T-cell (primary cell): ENCODE measurements at regions not wholly inside any gene's neighbourhood (a gene's known extent, or its start where the extent isn't known, plus 50 kb on each side); places are given as distances from the start of the nearest gene placed in this dataset.
A peak's percentile ranks its signal among the peaks of the same experiment; 100 is the strongest.

Experiments used
- ATAC-seq, 4 experiments: fragments of 200-7000 bp in 3 of 4; fragments of 150-1000 bp in 1 of 4; cut with Tn5 transposase; replicated peaks in 1 of 4; 1 replicate in 3 of 4; 2 replicates in 1 of 4; pipeline ENCODE4 v1.10.0; 2021; ENCODE audit warnings: moderate library complexity in 3 of 4, mild to moderate bottlenecking in 2 of 4, moderate number of reproducible peaks in 1 of 4
- CTCF ChIA-PET, 2 donors: fragments of 300-600 bp; sonication (Branson Sonifier 250); formaldehyde crosslinking; loops; one replicate each; lab custom pipeline; 2022; ENCODE audit warnings: antibody characterized with exemption in 2 of 2; lab: Charles Lee
- POLR2A ChIA-PET, 2 donors: fragments of 300-600 bp; sonication (Branson Sonifier 250); formaldehyde crosslinking; loops; one replicate each; lab custom pipeline; 2022; ENCODE audit warnings: antibody characterized with exemption in 2 of 2; lab: Charles Lee
- DNase-seq, 35 experiments: peaks; one replicate each; pipeline versions ENCODE4 v3.0.0 to v3.0.0-alpha.2; 2013 to 2023
- H3K27ac ChIP-seq: one replicate; pipeline ENCODE4 v1.5.1; 2013; ENCODE audit warnings: low read length
- H3K27me3 ChIP-seq, 2 experiments: replicated peaks in 1 of 2; 1 replicate in 1 of 2; 2 replicates in 1 of 2; pipeline versions ENCODE4 v1.6.1 to v1.7.0; 2013; ENCODE audit warnings: low read length in 1 of 2, mixed read lengths in 1 of 2; ENCODE audit not compliant: control insufficient read depth in 2 of 2, insufficient read depth in 2 of 2; ENCODE audit errors: extremely low read depth in 1 of 2
- H3K36me3 ChIP-seq, 2 donors: 1 replicate in 1 of 2; 2 replicates in 1 of 2; pipeline versions ENCODE4 v1.6.1 to v1.7.0; 2013; ENCODE audit warnings: low read length in 1 of 2; ENCODE audit not compliant: control insufficient read depth in 2 of 2, insufficient read depth in 1 of 2; ENCODE audit errors: extremely low read depth in 1 of 2
- H3K4me1 ChIP-seq, 2 experiments: 1 replicate in 1 of 2; 2 replicates in 1 of 2; pipeline versions ENCODE4 v1.6.1 to v1.7.0; 2013; ENCODE audit warnings: low read length in 2 of 2, mixed read lengths in 1 of 2; ENCODE audit not compliant: insufficient read depth in 2 of 2, control insufficient read depth in 1 of 2; ENCODE audit errors: extremely low read depth in 1 of 2
- H3K4me3 ChIP-seq, 2 donors: 1 replicate in 1 of 2; 2 replicates in 1 of 2; pipeline versions ENCODE4 v1.5.1 to v1.7.0; 2013; ENCODE audit warnings: mild to moderate bottlenecking in 2 of 2, low read length in 1 of 2, moderate library complexity in 1 of 2; ENCODE audit not compliant: control insufficient read depth in 1 of 2; ENCODE audit errors: extremely low read depth in 1 of 2
- H3K9me3 ChIP-seq: 2 replicates; pipeline ENCODE4 v1.7.0; 2013
- H3K27ac Mint-ChIP-seq, 2 donors: one replicate each; pipeline ENCODE4 v1.8.0; 2020 to 2021; ENCODE audit warnings: mild to moderate bottlenecking in 2 of 2, mixed read lengths in 2 of 2
- H3K27me3 Mint-ChIP-seq, 2 donors: one replicate each; pipeline ENCODE4 v1.8.0; 2021 to 2022; ENCODE audit warnings: mixed read lengths in 2 of 2
- H3K36me3 Mint-ChIP-seq: one replicate; pipeline ENCODE4 v1.8.0; 2021; ENCODE audit warnings: mixed read lengths
- H3K4me1 Mint-ChIP-seq, 3 donors: one replicate each; pipeline ENCODE4 v1.8.0; 2020 to 2022; ENCODE audit warnings: mixed read lengths in 3 of 3, mild to moderate bottlenecking in 1 of 3
- H3K4me3 Mint-ChIP-seq, 3 donors: one replicate each; pipeline ENCODE4 v1.8.0; 2020 to 2022; ENCODE audit warnings: mild to moderate bottlenecking in 3 of 3, mixed read lengths in 3 of 3, moderate library complexity in 3 of 3
- H3K9me3 Mint-ChIP-seq, 3 donors: one replicate each; pipeline ENCODE4 v1.8.0; 2020 to 2022; ENCODE audit warnings: mixed read lengths in 3 of 3
- WGBS: methylation state at CpG from one replicate; pipeline ENCODE4 v1.1.5; 2013; ENCODE audit warnings: missing lambda C conversion rate; ENCODE audit not compliant: insufficient coverage; 5-methylcytosine and 5-hydroxymethylcytosine counted together

DNA sequence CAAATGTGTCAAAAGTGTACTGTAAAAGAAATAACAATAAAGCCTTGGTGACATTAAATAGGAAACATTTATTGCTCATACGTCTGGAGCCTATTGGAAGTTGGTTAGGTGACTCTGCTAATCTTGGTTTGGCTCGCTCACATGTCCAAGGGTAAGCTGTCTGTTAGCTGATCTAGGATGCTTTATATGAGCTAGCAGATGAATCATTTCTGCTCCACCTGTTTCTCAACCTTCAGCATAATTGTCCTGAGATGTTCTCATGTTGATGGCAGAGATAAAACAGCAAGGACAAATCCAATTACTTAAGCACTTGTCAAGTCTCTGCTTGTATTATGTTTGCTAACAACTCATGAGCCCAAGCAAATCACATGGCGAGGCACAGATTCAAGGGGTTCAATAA is 56.0 kb upstream of the CD53 start:
- Mint-ChIP-seq H3K4me3 (no peak overlapping the region), H3K36me3 (peaks cover 5% of the 10 kb centered on the region), H3K4me1 (no peaks in the 10 kb centered on the region), H3K27ac (no peak overlapping the region), H3K9me3 (no peaks in the 10 kb centered on the region), H3K27me3 (peaks cover 0 to 4% of the 10 kb centered on the region in 2 donors)
- no peak overlapping the region for H3K4me3 ChIP-seq
- no peaks in the 10 kb centered on the region for H3K9me3 ChIP-seq
- no peaks in the 10 kb centered on the region for H3K27me3 ChIP-seq
- ChIA-PET POLR2A (interaction anchor here in 1 of 2 donors (0.5 kb wide), 1 partner anchor 83 kb away, joined by 3 read pairs; no protein-coding TSS in a partner anchor), CTCF (interaction anchor here in 1 of 2 donors (1.0 to 1.6 kb wide), 3 partner anchors 9 to 13 kb away, joined by 3 to 4 read pairs (median 3); no protein-coding TSS in a partner anchor)
- WGBS: no CpG with 5 or more reads among the region's 3 CpGs
- H3K36me3 ChIP-seq: no peaks in the 10 kb centered on the region
- no peak for DNase-seq
- no peaks in the 10 kb centered on the region for H3K4me1 ChIP-seq
- no peak overlapping the region for H3K27ac ChIP-seq
- no peak for ATAC-seq

DNA sequence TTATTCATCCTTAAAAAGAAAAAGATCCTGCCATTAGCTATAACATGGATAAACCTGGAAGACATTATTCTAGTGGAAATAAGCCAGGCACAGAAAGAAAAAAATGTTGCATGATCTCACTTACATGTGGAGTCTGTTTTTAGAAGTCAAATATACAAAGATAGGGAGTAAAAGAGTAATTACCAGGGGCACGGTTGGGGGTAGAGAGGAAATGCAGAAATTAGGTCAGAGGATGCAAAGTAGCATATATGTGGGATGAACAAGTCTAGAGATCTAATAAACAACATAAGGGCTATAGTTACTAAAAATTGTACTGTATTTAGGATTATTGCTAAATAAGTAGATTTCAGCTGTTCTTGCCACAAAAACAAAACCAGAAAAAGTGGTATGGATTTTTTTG is 61.4 kb upstream of the CD53 start:
- no CpG with 5 or more reads among the region's 1 CpG for WGBS

DNA sequence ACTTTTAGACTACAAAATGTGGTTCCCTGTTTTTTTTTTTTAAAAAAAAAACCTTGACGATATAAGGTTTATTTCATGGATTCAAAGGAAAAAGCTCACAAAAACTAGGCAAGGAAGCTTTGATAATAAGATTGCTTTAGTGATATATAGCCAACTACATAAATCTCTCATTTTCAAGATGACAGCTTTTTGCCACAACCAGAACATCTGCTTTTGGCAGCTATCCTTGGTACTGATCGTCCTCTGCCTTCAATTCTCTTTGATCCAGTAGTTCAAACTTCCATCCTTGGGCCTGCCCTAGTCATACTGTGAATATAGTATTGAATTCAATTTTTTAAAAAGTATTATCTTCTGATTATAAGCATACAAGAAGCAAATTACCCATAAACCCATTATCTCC is 72.9 kb upstream of the CD53 start:
- no peaks in the 10 kb centered on the region for H3K36me3 ChIP-seq
- H3K9me3 Mint-ChIP-seq: peaks cover 7 to 28% (median 8%) of the 10 kb centered on the region in 3 donors
- CTCF ChIA-PET: interaction anchor here (0.6 to 1.2 kb wide), 4 partner anchors 18 to 624 kb away, joined by 3 to 4 read pairs (median 4); no protein-coding TSS in a partner anchor
- no peaks in the 10 kb centered on the region for H3K27me3 ChIP-seq
- H3K4me1 Mint-ChIP-seq: no peaks in the 10 kb centered on the region
- no CpG with 5 or more reads among the region's 2 CpGs for WGBS
- no peak overlapping the region for H3K27ac ChIP-seq
- H3K4me1 ChIP-seq: no peaks in the 10 kb centered on the region
- POLR2A ChIA-PET: interaction anchor here in 1 of 2 donors (0.6 kb wide), 1 partner anchor 143 kb away, joined by 7 read pairs; no protein-coding TSS in a partner anchor
- ATAC-seq (no peak), DNase-seq (no peak)
- H3K36me3 Mint-ChIP-seq: peaks cover 12% of the 10 kb centered on the region
- no peak overlapping the region for H3K4me3 ChIP-seq
- H3K27me3 Mint-ChIP-seq: no peaks in the 10 kb centered on the region
- H3K27ac Mint-ChIP-seq: no peak overlapping the region
- no peaks in the 10 kb centered on the region for H3K9me3 ChIP-seq
- H3K4me3 Mint-ChIP-seq: no peak overlapping the region

More for the DNA sequence above, 61.4 kb upstream of the CD53 start:
- DNase-seq (no peak), ATAC-seq (no peak)
- Mint-ChIP-seq H3K4me3 (no peak overlapping the region), H3K9me3 (peaks cover 2 to 5% (median 4%) of the 10 kb centered on the region in 3 donors), H3K27ac (no peak overlapping the region), H3K36me3 (peaks cover 5% of the 10 kb centered on the region), H3K27me3 (no peaks in the 10 kb centered on the region), H3K4me1 (peaks cover 0 to 6% (median 3%) of the 10 kb centered on the region in 3 donors)
- Histone ChIP-seq H3K9me3 (no peaks in the 10 kb centered on the region), H3K27me3 (no peaks in the 10 kb centered on the region), H3K27ac (no peak overlapping the region), H3K4me3 (no peak overlapping the region), H3K36me3 (no peaks in the 10 kb centered on the region), H3K4me1 (no peaks in the 10 kb centered on the region)
- ChIA-PET POLR2A (no interaction called here), CTCF (interaction anchor here in 1 of 2 donors (1.1 to 2.4 kb wide), 2 partner anchors 23 to 181 kb away, joined by 3 to 5 read pairs; no protein-coding TSS in a partner anchor)

GRCh38 chr1:110798691-110799256 is 74.2 kb upstream of the CD53 start:
- CTCF ChIA-PET: interaction anchor here (0.6 to 1.3 kb wide), 3 partner anchors 14 to 929 kb away, joined by 3 read pairs; no protein-coding TSS in a partner anchor
- peaks cover 7 to 20% (median 8%) of the 10 kb centered on the region in 3 donors for H3K9me3 Mint-ChIP-seq
- H3K9me3 ChIP-seq: no peaks in the 10 kb centered on the region
- no peaks in the 10 kb centered on the region for H3K36me3 ChIP-seq
- peaks cover 0 to 5% (median 0%) of the 10 kb centered on the region in 3 donors for H3K4me1 Mint-ChIP-seq
- no peaks in the 10 kb centered on the region for H3K4me1 ChIP-seq
- H3K27ac ChIP-seq: no peak overlapping the region
- no peaks in the 10 kb centered on the region for H3K27me3 ChIP-seq
- H3K27ac Mint-ChIP-seq: no peak overlapping the region
- no peak for ATAC-seq
- no peak for DNase-seq
- H3K4me3 ChIP-seq: no peak overlapping the region
- H3K36me3 Mint-ChIP-seq: peaks cover 10% of the 10 kb centered on the region
- H3K4me3 Mint-ChIP-seq: no peak overlapping the region
- POLR2A ChIA-PET: no interaction called here
- WGBS: no CpG with 5 or more reads among the region's 3 CpGs
- H3K27me3 Mint-ChIP-seq: no peaks in the 10 kb centered on the region

- no peaks in the 10 kb centered on the region for H3K27me3 ChIP-seq
- ATAC-seq: no peak
- peak overlapping the region; percentile 57 for H3K27ac ChIP-seq
- no CpG with 5 or more reads among the region's 2 CpGs for WGBS
- H3K4me3 ChIP-seq: no peak overlapping the region
- peaks cover 12 to 39% (median 19%) of the 10 kb centered on the region in 3 donors for H3K9me3 Mint-ChIP-seq
- H3K9me3 ChIP-seq: peaks cover 6% of the 10 kb centered on the region
- peaks cover 20% of the 10 kb centered on the region for H3K36me3 Mint-ChIP-seq
- no peak for DNase-seq
- ChIA-PET CTCF (interaction anchor here in 1 of 2 donors (1.4 to 3.0 kb wide), 2 partner anchors 23 to 169 kb away, joined by 5 to 34 read pairs; no protein-coding TSS in a partner anchor), POLR2A (no interaction called here)
- H3K4me1 ChIP-seq: peaks cover 24 to 43% of the 10 kb centered on the region in 2 experiments
- H3K4me3 Mint-ChIP-seq: peak overlapping the region in 1 of 3 donors; percentile 66
- H3K27me3 Mint-ChIP-seq: no peaks in the 10 kb centered on the region
- peaks cover 49 to 58% (median 57%) of the 10 kb centered on the region in 3 donors for H3K4me1 Mint-ChIP-seq
- peak overlapping the region; percentile 87 to 88 for H3K27ac Mint-ChIP-seq
- no peaks in the 10 kb centered on the region for H3K36me3 ChIP-seq
These were observed 84.3 kb upstream of the CD53 start for GRCh38 chr1:110788673-110789072.

DNA sequence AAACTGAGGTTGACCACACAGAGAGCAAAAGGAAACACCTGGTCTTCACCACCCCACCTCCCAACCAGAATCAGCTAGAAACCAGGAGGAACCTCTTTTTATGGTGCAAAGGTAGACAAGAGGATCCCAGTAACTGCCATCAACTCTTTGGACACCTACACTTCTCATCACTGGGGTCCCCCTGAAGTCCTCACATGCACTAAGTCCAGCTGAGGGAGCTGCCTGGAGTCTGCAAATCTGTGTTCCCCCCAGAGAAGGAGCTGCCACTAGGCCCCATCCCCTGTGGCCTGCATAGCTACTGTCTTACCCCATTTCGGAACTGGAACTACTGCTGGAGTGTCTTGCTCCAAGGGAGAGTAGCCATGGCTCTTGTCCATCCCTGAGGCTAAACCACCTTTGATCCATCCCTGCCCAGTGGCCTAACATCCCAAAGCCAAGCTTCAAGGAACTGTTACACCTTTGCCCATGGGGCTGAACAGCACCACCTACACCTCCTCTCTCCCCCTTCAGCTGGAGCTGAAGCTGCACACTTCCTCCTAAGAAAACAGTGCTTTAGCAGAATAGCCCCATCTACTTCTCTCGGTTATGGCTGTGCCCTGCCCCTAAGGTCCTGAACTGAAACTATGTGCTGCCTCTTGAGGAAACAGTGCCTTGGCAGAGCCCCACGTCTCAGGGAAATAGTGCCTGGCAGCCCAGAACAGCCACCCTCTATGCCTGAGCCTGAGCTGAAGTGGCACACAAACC is 85.4 kb upstream of the CD53 start:
- POLR2A ChIA-PET: interaction anchor here (0.5 to 1.0 kb wide), 4 partner anchors 73 to 742 kb away, joined by 3 to 11 read pairs (median 4); partner anchors contain the start of gene LRIF1 (in 1 of the 2)
- H3K9me3 Mint-ChIP-seq: peaks cover 12 to 28% (median 19%) of the 10 kb centered on the region in 3 donors
- Histone ChIP-seq H3K27ac (peak overlapping the region; percentile 57), H3K4me3 (peak overlapping the region; percentile 25 to 30), H3K4me1 (peaks cover 28 to 53% of the 10 kb centered on the region in 2 experiments), H3K36me3 (no peaks in the 10 kb centered on the region), H3K9me3 (peaks cover 6% of the 10 kb centered on the region), H3K27me3 (no peaks in the 10 kb centered on the region)
- peak overlapping the region; percentile 26 to 66 (median 53) for H3K4me3 Mint-ChIP-seq
- no peaks in the 10 kb centered on the region for H3K27me3 Mint-ChIP-seq
- CTCF ChIA-PET: interaction anchor here (0.7 to 3.0 kb wide), 24 partner anchors 11 to 547 kb away, joined by 3 to 34 read pairs (median 4); no protein-coding TSS in a partner anchor
- DNase-seq: peak in 28 of 35 experiments; percentile 5 to 73 (median 33)
- peak overlapping the region; percentile 87 to 88 for H3K27ac Mint-ChIP-seq
- H3K4me1 Mint-ChIP-seq: peaks cover 61 to 70% (median 67%) of the 10 kb centered on the region in 3 donors
- peak; percentile 80 to 89 (median 86) for ATAC-seq
- H3K36me3 Mint-ChIP-seq: peaks cover 14% of the 10 kb centered on the region
- 12% methylated on average over 3 of the region's 3 CpGs for WGBS
